ENCODE measurements at regions not wholly inside any gene's neighbourhood (a gene's known extent, or its start where the extent isn't known, plus 50 kb on each side); places are given as distances from the start of the nearest gene placed in this dataset.

DNA sequence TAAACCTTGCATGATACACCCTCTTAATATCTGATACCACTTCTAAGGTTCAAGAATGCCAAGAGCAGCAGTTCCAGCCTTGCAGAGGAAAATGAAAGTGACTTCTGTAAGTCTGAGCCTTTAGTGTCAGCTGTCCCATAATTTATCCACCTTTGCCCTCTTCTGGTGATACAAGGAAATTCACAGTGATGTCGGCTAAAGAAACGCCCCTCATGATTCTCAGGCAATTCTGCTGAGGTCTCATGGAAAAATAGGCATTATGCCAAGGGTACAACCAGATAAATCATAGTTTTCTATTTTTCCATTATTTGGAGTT is 172.2 kb upstream of the CXCL13 start:
- TF ChIP-seq CTCF (IDR thresholded peaks at IDR 0.05) (peak; percentile 23 to 73 (median 48)), POLR2A (IDR thresholded peaks at IDR 0.05) (no peak)

Data from esophagus squamous epithelium (tissue), 4 donors.